Testis (tissue), 2 donors: ENCODE measurements at regions not wholly inside any gene's neighbourhood (a gene's known extent, or its start where the extent isn't known, plus 50 kb on each side); places are given as distances from the start of the nearest gene placed in this dataset.

Experiments used
- DNase-seq: peaks from one replicate; pipeline ENCODE4 v3.0.0-alpha.2; 2019
- H3K27ac ChIP-seq, 2 donors: fragments of 200-600 bp; sonication (generic); one replicate each; pipeline ENCODE4 v1.5.1; 2019
- H3K27me3 ChIP-seq: fragments of 200-600 bp; sonication (generic); one replicate; pipeline ENCODE4 v1.5.1; 2019
- H3K36me3 ChIP-seq: fragments of 200-600 bp; sonication (generic); one replicate; pipeline ENCODE4 v1.5.1; 2017; ENCODE audit warnings: low read depth; ENCODE audit errors: missing control alignments
- H3K4me1 ChIP-seq: fragments of 200-600 bp; sonication (generic); one replicate; pipeline ENCODE4 v1.5.1; 2019
- H3K4me3 ChIP-seq, 2 donors: fragments of 200-600 bp; sonication (generic); one replicate each; pipeline ENCODE4 v1.5.1; 2017 to 2019
- H3K9me3 ChIP-seq: fragments of 200-600 bp; sonication (generic); one replicate; pipeline ENCODE4 v1.5.1; 2017
- CTCF ChIP-seq, 3 experiments: fragments of 450-650 bp in 2 of 3; fragments of 200-600 bp in 1 of 3; sonication (generic) in 1 of 3; IDR thresholded peaks; one replicate each; pipeline ENCODE4 v1.5.1; 2016 to 2019; ENCODE audit warnings: antibody characterized with exemption in 3 of 3, mild to moderate bottlenecking in 2 of 3, moderate library complexity in 1 of 3
- POLR2A ChIP-seq: fragments of 450-650 bp; IDR thresholded peaks from one replicate; pipeline ENCODE4 v1.6.1; 2017; ENCODE audit warnings: antibody characterized with exemption, mild to moderate bottlenecking, moderate library complexity
- WGBS, 2 donors: methylation state at CpG; one replicate each; pipeline ENCODE4 v1.1.5; 2018; 5-methylcytosine and 5-hydroxymethylcytosine counted together
- intact Hi-C: fragments of 100-400 bp; cut with DNase I; formaldehyde crosslinking; loops from one replicate; pipeline ENCODE4 v1.15.1; 2023; ENCODE audit warnings: low total_unique reads

GRCh38 chr6:9192405-9192909 lies 757.1 kb upstream of the SLC35B3 start:
- Histone ChIP-seq H3K36me3 (no peaks in the 10 kb centered on the region), H3K27ac (no peak overlapping the region), H3K4me3 (no peak overlapping the region), H3K9me3 (no peaks in the 10 kb centered on the region), H3K27me3 (no peaks in the 10 kb centered on the region), H3K4me1 (no peaks in the 10 kb centered on the region)
- no peak for DNase-seq
- 76 to 81% methylated on average over 4 of the region's 4 CpGs for WGBS, 2 donors
- intact Hi-C loops: no loop called here
- TF ChIP-seq CTCF (IDR thresholded peaks at IDR 0.05) (no peak), POLR2A (no peak)

GRCh38 chr6:9186148-9186547 lies 750.8 kb upstream of the SLC35B3 start:
- Histone ChIP-seq H3K4me1 (no peaks in the 10 kb centered on the region), H3K36me3 (no peaks in the 10 kb centered on the region), H3K27ac (no peak overlapping the region), H3K9me3 (no peaks in the 10 kb centered on the region), H3K4me3 (no peak overlapping the region), H3K27me3 (no peaks in the 10 kb centered on the region)
- intact Hi-C loops: no loop called here
- no peak for DNase-seq
- TF ChIP-seq POLR2A (no peak), CTCF (IDR thresholded peaks at IDR 0.05) (no peak)

- Histone ChIP-seq H3K36me3 (no peaks in the 10 kb centered on the region), H3K27me3 (no peaks in the 10 kb centered on the region), H3K4me1 (no peaks in the 10 kb centered on the region), H3K4me3 (no peak overlapping the region), H3K27ac (no peak overlapping the region), H3K9me3 (no peaks in the 10 kb centered on the region)
- no peak for TF ChIP-seq CTCF (IDR thresholded peaks at IDR 0.05)
- no peak for TF ChIP-seq POLR2A
- WGBS, 2 donors: 86 to 92% methylated on average over 2 of the region's 2 CpGs
- intact Hi-C loops: no loop called here
- DNase-seq: no peak
Measured at GRCh38 chr6:9178071-9178470, 742.7 kb upstream of the SLC35B3 start.

- Histone ChIP-seq H3K9me3 (no peaks in the 10 kb centered on the region), H3K27me3 (no peaks in the 10 kb centered on the region), H3K27ac (no peak overlapping the region), H3K4me1 (no peaks in the 10 kb centered on the region), H3K36me3 (no peaks in the 10 kb centered on the region), H3K4me3 (no peak overlapping the region)
- WGBS, 2 donors: 84% methylated on average over 7 of the region's 7 CpGs
- no peak for DNase-seq
- TF ChIP-seq POLR2A (no peak), CTCF (IDR thresholded peaks at IDR 0.05) (no peak)
- intact Hi-C loops: no loop called here
Measured at GRCh38 chr6:9173229-9173628, 737.9 kb upstream of the SLC35B3 start.

- Histone ChIP-seq H3K27me3 (no peaks in the 10 kb centered on the region), H3K4me1 (no peaks in the 10 kb centered on the region), H3K9me3 (no peaks in the 10 kb centered on the region), H3K36me3 (no peaks in the 10 kb centered on the region), H3K4me3 (no peak overlapping the region), H3K27ac (no peak overlapping the region)
- intact Hi-C loops: no loop called here
- 76 to 93% methylated on average over 1 of the region's 1 CpG for WGBS, 2 donors
- no peak for DNase-seq
- no peak for TF ChIP-seq POLR2A
- no peak for TF ChIP-seq CTCF (IDR thresholded peaks at IDR 0.05)
Measured at GRCh38 chr6:9172096-9172495, 736.8 kb upstream of the SLC35B3 start.
